ENCODE measurements at regions not wholly inside any gene's neighbourhood (a gene's known extent, or its start where the extent isn't known, plus 50 kb on each side); places are given as distances from the start of the nearest gene placed in this dataset.

GRCh38 chr10:107453561-107453960, 289.1 kb upstream of the SORCS1 start:
- no peak for DNase-seq (ENCODE audit: low read depth in 2 of 2)

GRCh38 chr10:107451047-107451446, 286.5 kb upstream of the SORCS1 start:
- DNase-seq (ENCODE audit: low read depth in 2 of 2): no peak

DNA sequence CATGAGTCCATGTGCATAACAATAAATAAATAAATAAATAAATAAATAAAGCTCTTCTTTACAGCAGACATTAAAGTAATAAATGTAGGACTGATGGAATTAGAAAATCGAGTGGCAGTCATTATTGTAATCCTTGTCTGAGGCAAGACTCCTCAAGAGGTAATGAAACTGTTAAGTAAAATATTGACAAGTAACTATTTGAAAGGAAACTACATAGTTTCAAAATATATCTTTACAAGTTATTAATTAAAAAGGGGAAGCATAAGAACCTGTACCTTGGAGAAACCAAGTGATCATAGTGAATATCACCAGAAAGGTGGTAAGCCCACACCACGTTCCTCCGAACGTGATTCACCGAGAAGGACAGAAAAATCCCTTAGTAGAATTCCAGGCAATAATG, 285.6 kb upstream of the SORCS1 start:
- DNase-seq (ENCODE audit: low read depth in 2 of 2): no peak

- DNase-seq (ENCODE audit: low read depth in 2 of 2): no peak
Measured at GRCh38 chr10:107444443-107444842, 279.9 kb upstream of the SORCS1 start.

DNA sequence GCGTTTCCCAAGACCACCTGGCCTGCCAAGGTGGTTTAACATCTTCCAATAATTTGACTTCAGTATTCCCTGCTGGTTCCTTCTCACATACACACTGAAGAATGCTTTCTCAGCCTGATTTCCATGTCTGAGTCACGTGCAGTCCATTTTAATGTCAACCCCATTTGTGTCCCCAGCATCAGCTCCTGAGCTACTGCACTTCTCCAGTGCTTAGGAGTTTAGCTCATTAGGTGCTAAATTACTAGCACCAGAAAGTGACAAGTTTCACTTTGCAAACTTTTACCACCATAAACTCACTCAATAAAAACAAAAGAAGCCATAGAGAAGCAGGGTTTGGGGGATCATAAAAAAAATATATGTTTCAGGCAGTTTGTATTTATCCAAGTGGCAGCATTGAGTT, 279.3 kb upstream of the SORCS1 start:
- no peak for DNase-seq (ENCODE audit: low read depth in 2 of 2)

GRCh38 chr10:107443326-107443725, 278.8 kb upstream of the SORCS1 start:
- DNase-seq (ENCODE audit: low read depth in 2 of 2): no peak

DNA sequence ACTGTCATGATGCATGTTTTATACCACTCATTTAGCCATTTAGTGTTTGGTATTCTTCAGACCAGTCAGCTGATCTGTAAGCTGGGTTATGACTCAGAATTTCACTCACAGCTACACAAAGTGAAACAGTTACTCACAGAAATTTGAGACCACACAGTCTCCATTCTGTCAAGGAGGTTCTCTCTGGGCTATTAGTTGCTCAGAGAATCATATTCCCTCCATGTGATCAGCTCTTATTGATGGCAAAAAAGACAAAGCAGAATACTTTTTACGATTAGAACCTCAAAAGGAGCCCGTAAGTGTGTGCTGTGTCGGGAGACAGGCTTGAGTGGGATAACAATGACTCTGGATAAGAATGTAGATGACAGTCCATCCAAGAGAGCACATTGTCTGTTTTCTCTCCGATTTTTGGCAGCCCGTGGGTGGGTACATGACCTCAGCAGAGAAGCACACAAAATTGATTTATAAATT, 277.6 kb upstream of the SORCS1 start:
- DNase-seq (ENCODE audit: low read depth in 2 of 2): no peak

- DNase-seq (ENCODE audit: low read depth in 2 of 2): no peak
Measured at GRCh38 chr10:107440741-107441140, 276.2 kb upstream of the SORCS1 start.

GRCh38 chr10:107437921-107438320, 273.4 kb upstream of the SORCS1 start:
- no peak for DNase-seq (ENCODE audit: low read depth in 2 of 2)

- DNase-seq (ENCODE audit: low read depth in 2 of 2): no peak
Measured at GRCh38 chr10:107436568-107436967, 272.1 kb upstream of the SORCS1 start.

DNA sequence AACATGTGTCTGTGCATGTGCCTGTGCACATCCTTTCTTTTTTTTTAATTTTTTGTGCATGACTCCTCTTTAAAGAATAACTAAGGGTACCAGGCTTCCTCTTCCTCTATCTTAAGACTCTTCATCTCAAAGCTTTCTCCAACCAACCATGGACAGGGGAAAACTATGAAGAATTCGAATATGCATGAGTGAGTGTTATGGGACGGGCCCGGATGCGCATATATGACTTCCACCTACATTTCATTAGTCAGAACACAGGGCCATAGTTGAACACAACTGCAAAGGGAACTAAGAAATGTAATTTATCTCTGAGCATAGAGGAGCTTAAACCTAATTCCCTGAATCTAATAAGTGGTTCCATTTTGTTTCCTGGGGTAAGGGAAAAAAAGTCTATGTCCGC, 270.3 kb upstream of the SORCS1 start:
- no peak for DNase-seq (ENCODE audit: low read depth in 2 of 2)

GRCh38 chr10:107434201-107434600, 269.7 kb upstream of the SORCS1 start:
- DNase-seq (ENCODE audit: low read depth in 2 of 2): no peak

- no peak for DNase-seq (ENCODE audit: low read depth in 2 of 2)
Measured at GRCh38 chr10:107433605-107434004, 269.1 kb upstream of the SORCS1 start.

- DNase-seq (ENCODE audit: low read depth in 2 of 2): no peak
Measured at GRCh38 chr10:107430446-107430845, 265.9 kb upstream of the SORCS1 start.

GRCh38 chr10:107427016-107427415, 262.5 kb upstream of the SORCS1 start:
- DNase-seq (ENCODE audit: low read depth in 2 of 2): no peak

GRCh38 chr10:107425931-107426553, 261.5 kb upstream of the SORCS1 start:
- no peak for DNase-seq (ENCODE audit: low read depth in 2 of 2)

- no peak for DNase-seq (ENCODE audit: low read depth in 2 of 2)
Measured at GRCh38 chr10:107424628-107425027, 260.1 kb upstream of the SORCS1 start.

DNA sequence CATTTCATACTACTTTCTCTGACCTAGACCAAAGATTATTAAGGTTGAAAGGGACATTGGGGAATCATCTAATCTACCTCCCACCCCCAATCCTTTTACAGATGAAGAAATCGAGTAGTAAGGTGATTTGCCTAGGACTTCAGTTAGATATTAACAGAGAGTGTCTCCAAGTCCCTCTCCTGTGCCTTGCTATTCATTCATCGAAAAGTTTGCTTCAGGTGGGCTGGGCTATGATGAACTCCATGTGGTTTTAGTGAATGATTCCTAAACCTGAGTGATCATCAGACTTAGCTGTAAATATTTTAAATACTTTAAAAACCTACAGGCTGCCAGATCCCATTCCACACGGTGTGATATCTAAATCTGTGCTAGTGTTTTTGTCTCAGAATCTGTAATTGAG, 259.4 kb upstream of the SORCS1 start:
- no peak for DNase-seq (ENCODE audit: low read depth in 2 of 2)

DNA sequence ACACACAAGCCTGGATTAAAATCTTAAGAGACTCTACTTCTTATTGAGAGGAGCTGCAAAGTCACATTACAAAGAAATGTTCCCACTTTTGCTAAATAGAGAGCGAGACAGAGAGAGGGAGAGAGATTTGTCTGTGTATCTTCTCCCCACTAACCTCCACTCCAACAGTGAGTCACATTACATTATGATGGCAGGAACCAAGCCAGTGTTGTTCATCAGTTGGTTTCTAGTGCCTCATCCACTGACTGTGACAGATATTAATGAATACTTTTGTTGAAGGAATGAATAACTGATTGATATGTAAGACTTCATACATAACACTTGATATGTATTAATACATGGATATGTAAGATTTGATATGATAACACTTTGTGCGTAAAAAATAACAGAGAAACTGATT, 258.2 kb upstream of the SORCS1 start:
- DNase-seq (ENCODE audit: low read depth in 2 of 2): no peak

- no peak for DNase-seq (ENCODE audit: low read depth in 2 of 2)
Measured at GRCh38 chr10:107420196-107420595, 255.7 kb upstream of the SORCS1 start.

GRCh38 chr10:107418085-107418806, 253.7 kb upstream of the SORCS1 start:
- no peak for DNase-seq (ENCODE audit: low read depth in 2 of 2)

DNA sequence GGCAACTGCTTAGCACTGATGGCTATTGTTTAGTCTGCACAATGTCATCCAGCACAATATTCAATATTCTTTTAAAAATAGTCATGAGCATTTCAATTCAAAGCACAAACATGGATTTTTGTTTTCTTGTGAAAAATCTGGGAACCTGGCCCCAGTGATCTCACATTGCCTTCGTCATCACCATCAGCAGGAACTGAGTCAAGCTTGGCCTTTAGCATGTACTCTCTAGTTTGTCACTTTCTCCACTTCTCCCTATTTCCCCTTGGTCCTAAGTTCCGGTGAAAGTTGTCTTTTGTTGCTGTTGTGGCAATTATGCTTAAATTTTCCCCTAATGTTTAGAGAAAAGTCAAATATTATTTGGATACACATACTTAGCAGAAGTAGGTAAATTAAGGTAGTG, 252.9 kb upstream of the SORCS1 start:
- no peak for DNase-seq (ENCODE audit: low read depth in 2 of 2)

GRCh38 chr10:107415446-107415845, 250.9 kb upstream of the SORCS1 start:
- DNase-seq (ENCODE audit: low read depth in 2 of 2): no peak

DNA sequence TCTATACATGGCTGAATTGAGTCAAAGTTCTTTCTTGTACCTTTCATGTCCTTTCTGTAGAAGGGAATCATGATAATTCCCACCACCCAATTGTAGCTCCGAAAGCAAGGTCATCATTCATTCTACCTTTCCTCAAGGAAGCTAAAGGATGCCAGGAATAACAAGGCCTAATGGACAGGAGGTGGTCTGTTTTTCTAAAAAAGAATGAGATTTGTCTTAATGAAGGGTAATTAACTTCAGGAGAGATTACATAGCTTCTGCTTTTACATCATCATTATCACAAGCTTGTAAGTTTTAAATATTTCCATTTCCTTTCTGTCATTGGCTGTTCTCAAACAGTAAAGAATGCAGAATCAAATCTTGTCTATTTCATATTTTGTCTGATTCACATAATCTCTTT, 249.5 kb upstream of the SORCS1 start:
- DNase-seq (ENCODE audit: low read depth in 2 of 2): no peak
